GM12878 (cell line): ENCODE measurements at regions not wholly inside any gene's neighbourhood (a gene's known extent, or its start where the extent isn't known, plus 50 kb on each side); places are given as distances from the start of the nearest gene placed in this dataset.

ENCODE experiments used
- ATAC-seq: fragments of 200-7000 bp; cut with Tn5 transposase; 3 replicates; pipeline ENCODE4 v1.9.1; 2020; ENCODE audit warnings: mild to moderate bottlenecking, moderate library complexity
- BruUV-seq: library from RNA; stranded (reverse); fragments of 400-500 nt; replicated peaks from 2 replicates; lab custom pipeline; 2021; lab: Mats Ljungman, UMichigan
- CTCF ChIA-PET: fragments of 300-600 bp; sonication (Branson Sonifier 250); formaldehyde crosslinking; extraction: SDS; loops from one replicate; lab custom pipeline; 2021; ENCODE audit warnings: inconsistent platforms; lab: Yijun Ruan, JAX
- POLR2A ChIA-PET: fragments of 350-600 bp; formaldehyde crosslinking; extraction: SDS; loops from one replicate; lab custom pipeline; 2021; ENCODE audit warnings: inconsistent platforms; lab: Charles Lee
- RAD21 ChIA-PET: fragments of 300-600 bp; sonication (Branson Sonifier 250); formaldehyde crosslinking; loops from one replicate; lab custom pipeline; 2023; ENCODE audit warnings: antibody characterized with exemption; ENCODE audit not compliant: unreplicated experiment; lab: Charles Lee
- SMC1A ChIA-PET: fragments of 300-600 bp; sonication (Branson Sonifier 250); formaldehyde crosslinking; loops from one replicate; lab custom pipeline; 2023; ENCODE audit not compliant: unreplicated experiment, uncharacterized antibody; lab: Charles Lee
- DNase-seq: peaks from one replicate; pipeline ENCODE4 v3.0.0-alpha.2; 2011; ENCODE audit warnings: low read depth, low spot score
- FAIRE-seq: peaks from 3 replicates; lab custom pipeline; 2011; peaks lifted over from hg19 to GRCh38; lab: Jason Lieb, UNC
- H2AFZ ChIP-seq: 2 replicates; pipeline ENCODE4 v1.6.0; 2011; ENCODE audit warnings: low read depth, low read length, control low read depth; ENCODE audit not compliant: control insufficient read depth
- H3K27ac ChIP-seq: 2 replicates; pipeline ENCODE4 v1.5.1; 2011; ENCODE audit warnings: control low read depth; ENCODE audit not compliant: control insufficient read depth, insufficient read depth
- H3K27me3 ChIP-seq, 2 experiments: replicated peaks in 1 of 2; 2 replicates each; pipeline versions ENCODE4 v1.6.0 to v1.6.1; 2011; ENCODE audit warnings: low read length in 1 of 2; ENCODE audit not compliant: control insufficient read depth in 2 of 2, insufficient read depth in 2 of 2
- H3K36me3 ChIP-seq, 2 experiments: 2 replicates each; pipeline ENCODE4 v1.5.1; 2011; ENCODE audit warnings: low read length in 1 of 2; ENCODE audit not compliant: control insufficient read depth in 2 of 2, insufficient read depth in 2 of 2
- H3K4me1 ChIP-seq: 2 replicates; pipeline ENCODE4 v1.6.1; 2011; ENCODE audit warnings: mild to moderate bottlenecking, low read length, moderate library complexity, mixed read lengths; ENCODE audit not compliant: control insufficient read depth, insufficient read depth
- H3K4me2 ChIP-seq: 2 replicates; pipeline ENCODE4 v1.6.0; 2011; ENCODE audit warnings: control low read depth; ENCODE audit not compliant: control insufficient read depth, insufficient read depth
- H3K4me3 ChIP-seq: fragments of 200-600 bp; sonication (generic); 2 replicates; pipeline ENCODE4 v1.5.1; 2016
- H3K79me2 ChIP-seq: 2 replicates; pipeline ENCODE4 v1.6.0; 2011; ENCODE audit warnings: low read length; ENCODE audit not compliant: control insufficient read depth, insufficient read depth
- H3K9ac ChIP-seq: 2 replicates; pipeline ENCODE4 v1.8.0; 2011; ENCODE audit warnings: low read length, control low read depth, mixed read lengths; ENCODE audit not compliant: control insufficient read depth, insufficient read depth
- H3K9me3 ChIP-seq: replicated peaks from 3 replicates; pipeline ENCODE4 v1.5.1; 2011; ENCODE audit warnings: mild to moderate bottlenecking, low read length; ENCODE audit not compliant: control insufficient read depth, insufficient read depth
- H4K20me1 ChIP-seq: 2 replicates; pipeline ENCODE4 v1.6.0; 2011; ENCODE audit not compliant: control insufficient read depth, insufficient read depth
- CBX3 ChIP-seq: fragments of 200-600 bp; sonication (generic); IDR thresholded peaks from 2 replicates; pipeline ENCODE4 v1.6.1; 2016; ENCODE audit warnings: low read depth, borderline replicate concordance
- CHD2 ChIP-seq: IDR thresholded peaks from 2 replicates; pipeline ENCODE4 v1.6.1; 2011; ENCODE audit warnings: low read depth, low read length, improper control_type of control experiment, borderline replicate concordance
- E2F4 ChIP-seq: IDR thresholded peaks from 2 replicates; pipeline ENCODE4 v1.6.1; 2012; ENCODE audit warnings: low read depth, low read length, improper control_type of control experiment
- ETV6 ChIP-seq, 2 experiments: fragments of 450-650 bp in 1 of 2; IDR thresholded peaks in 1 of 2; conservative IDR thresholded peaks in 1 of 2; 2 replicates each; pipeline ENCODE4 v1.6.1; 2014; ENCODE audit warnings: antibody characterized with exemption in 1 of 2, borderline replicate concordance in 1 of 2, low read depth in 1 of 2, mild to moderate bottlenecking in 1 of 2, moderate library complexity in 1 of 2
- EZH2 ChIP-seq: IDR thresholded peaks from 2 replicates; pipeline ENCODE4 v1.6.1; 2012; ENCODE audit warnings: low read depth, mild to moderate bottlenecking, control low read depth, inconsistent platforms, low read length, borderline replicate concordance; ENCODE audit not compliant: control insufficient read depth
- GATAD2B ChIP-seq: fragments of 450-650 bp; conservative IDR thresholded peaks from 2 replicates; pipeline ENCODE4 v1.6.1; 2017; ENCODE audit warnings: low read depth, mild to moderate bottlenecking, moderate library complexity
- IKZF1 ChIP-seq: fragments of 450-650 bp; conservative IDR thresholded peaks from 2 replicates; pipeline ENCODE4 v1.6.1; 2017; ENCODE audit warnings: antibody characterized with exemption, mild to moderate bottlenecking
- KDM1A ChIP-seq: fragments of 200-600 bp; sonication (generic); IDR thresholded peaks from 2 replicates; pipeline ENCODE4 v1.6.1; 2016; ENCODE audit warnings: borderline replicate concordance
- MTA2 ChIP-seq: fragments of 450-650 bp; IDR thresholded peaks from 2 replicates; pipeline ENCODE4 v1.6.1; 2016; ENCODE audit warnings: low read depth, mild to moderate bottlenecking, moderate library complexity
- NR2C2 ChIP-seq: IDR thresholded peaks from 2 replicates; pipeline ENCODE4 v1.6.1; 2011; ENCODE audit warnings: borderline replicate concordance, low read depth; ENCODE audit not compliant: control insufficient read depth, insufficient read length
- RAD21 ChIP-seq: IDR thresholded peaks from 2 replicates; pipeline ENCODE4 v1.6.1; 2011; ENCODE audit warnings: mild to moderate bottlenecking, low read depth, low read length, moderate library complexity; ENCODE audit not compliant: insufficient read depth
- SMC3 ChIP-seq: IDR thresholded peaks from 2 replicates; pipeline ENCODE4 v1.6.1; 2011; ENCODE audit warnings: low read length, improper control_type of control experiment, borderline replicate concordance
- TBL1XR1 ChIP-seq: IDR thresholded peaks from 2 replicates; pipeline ENCODE4 v1.6.1; 2012; ENCODE audit warnings: low read depth, low read length, improper control_type of control experiment
- TCF7 ChIP-seq: IDR thresholded peaks from 2 replicates; pipeline ENCODE4 v1.6.1; 2014; ENCODE audit warnings: antibody characterized with exemption, borderline replicate concordance
- ZNF274 ChIP-seq: IDR thresholded peaks from one replicate; pipeline ENCODE4 v1.8.0; 2011; ENCODE audit not compliant: insufficient read length, insufficient read depth
- ZNF622 ChIP-seq: fragments of 450-650 bp; IDR thresholded peaks from 2 replicates; pipeline ENCODE4 v1.6.1; 2017; ENCODE audit warnings: mild to moderate bottlenecking, inconsistent platforms
- WGBS: methylation state at CpG from one replicate; pipeline ENCODE4 v1.1.6; 2016; ENCODE audit warnings: low lambda C conversion rate; ENCODE audit not compliant: insufficient replicate concordance, insufficient coverage; ENCODE audit errors: missing lambda C conversion rate; 5-methylcytosine and 5-hydroxymethylcytosine counted together
- in situ Hi-C: fragments of 300-500 bp; cut with MboI; formaldehyde crosslinking; loops from 9 replicates; pipeline ENCODE4 v1.14.3; 2018; ENCODE audit warnings: mixed read lengths
- intact Hi-C: fragments of 100-400 bp; cut with micrococcal nuclease; formaldehyde crosslinking; loops from one replicate; pipeline ENCODE4 v1.14.2; 2022; ENCODE audit not compliant: unreplicated experiment
- TF ChIP-seq, protein P1 (sequence below): IDR thresholded peaks from 2 replicates; pipeline ENCODE4 v1.6.1; 2011; ENCODE audit warnings: borderline replicate concordance, low read depth, mild to moderate bottlenecking, moderate library complexity, low read length; ENCODE audit not compliant: insufficient read depth, poor library complexity, severe bottlenecking

DNA sequence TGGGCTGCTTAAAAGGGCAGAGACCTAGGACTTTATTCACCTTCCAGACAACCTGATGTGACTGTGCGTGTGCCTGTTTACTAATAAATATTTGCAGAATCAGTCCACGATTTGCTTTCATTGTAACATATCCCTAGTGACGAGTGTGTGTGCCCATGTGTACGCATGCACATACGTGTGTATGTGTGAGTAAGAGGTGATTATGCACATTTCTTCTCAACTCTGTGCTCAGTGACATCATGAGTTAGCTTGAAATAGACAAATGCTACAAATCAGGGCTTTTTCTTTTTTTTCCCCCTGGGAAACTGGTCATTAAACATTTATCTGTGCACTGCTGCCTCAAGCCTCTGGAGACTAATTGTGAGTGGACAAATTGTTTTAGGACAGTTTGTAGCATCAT, 242.6 kb upstream of the SOX4 start:
- ATAC-seq (no peak), DNase-seq (no peak), FAIRE-seq (peak; percentile 65)
- Histone ChIP-seq H3K36me3 (no peaks in the 10 kb centered on the region), H4K20me1 (no peaks in the 10 kb centered on the region), H3K9ac (no peak overlapping the region), H3K79me2 (no peaks in the 10 kb centered on the region), H3K27ac (no peak overlapping the region), H3K4me1 (no peaks in the 10 kb centered on the region), H3K27me3 (no peaks in the 10 kb centered on the region), H3K4me3 (no peak overlapping the region), H2AFZ (no peak overlapping the region; the same call in 1 of the 2 replicates), H3K9me3 (no peaks in the 10 kb centered on the region), H3K4me2 (no peak overlapping the region)
- SMC1A ChIA-PET: no interaction called here
- CTCF ChIA-PET: no interaction called here
- no TSS peak for BruUV-seq
- 59% methylated on average over 5 of the region's 5 CpGs for WGBS
- RAD21 ChIA-PET: no interaction called here
- no peak for TF ChIP-seq IKZF1
- TF ChIP-seq, protein P1, sequence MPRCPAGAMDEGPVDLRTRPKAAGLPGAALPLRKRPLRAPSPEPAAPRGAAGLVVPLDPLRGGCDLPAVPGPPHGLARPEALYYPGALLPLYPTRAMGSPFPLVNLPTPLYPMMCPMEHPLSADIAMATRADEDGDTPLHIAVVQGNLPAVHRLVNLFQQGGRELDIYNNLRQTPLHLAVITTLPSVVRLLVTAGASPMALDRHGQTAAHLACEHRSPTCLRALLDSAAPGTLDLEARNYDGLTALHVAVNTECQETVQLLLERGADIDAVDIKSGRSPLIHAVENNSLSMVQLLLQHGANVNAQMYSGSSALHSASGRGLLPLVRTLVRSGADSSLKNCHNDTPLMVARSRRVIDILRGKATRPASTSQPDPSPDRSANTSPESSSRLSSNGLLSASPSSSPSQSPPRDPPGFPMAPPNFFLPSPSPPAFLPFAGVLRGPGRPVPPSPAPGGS: peak; percentile 64
- no peak for TF ChIP-seq GATAD2B
- TF ChIP-seq ZNF622: no peak
- in situ Hi-C loops: no loop called here
- intact Hi-C loops: no loop called here
- POLR2A ChIA-PET: no interaction called here

- Histone ChIP-seq H3K4me1 (no peaks in the 10 kb centered on the region), H3K79me2 (no peaks in the 10 kb centered on the region), H4K20me1 (no peaks in the 10 kb centered on the region), H3K4me3 (no peak overlapping the region), H3K27ac (no peak overlapping the region), H3K4me2 (no peak overlapping the region), H3K36me3 (no peaks in the 10 kb centered on the region), H3K9me3 (no peaks in the 10 kb centered on the region; the same call in 2 of the 3 replicates), H3K27me3 (no peaks in the 10 kb centered on the region), H2AFZ (no peak overlapping the region), H3K9ac (no peak overlapping the region)
- ChIA-PET POLR2A (no interaction called here), RAD21 (no interaction called here), CTCF (interaction anchor here (0.6 kb wide), 1 partner anchor 256 kb away, joined by 3 read pairs; no protein-coding TSS in a partner anchor), SMC1A (interaction anchor here (0.6 to 1.3 kb wide), 2 partner anchors 225 to 475 kb away, joined by 3 read pairs; no protein-coding TSS in a partner anchor)
- FAIRE-seq: no peak
- no peak for ATAC-seq
- in situ Hi-C loops: no loop called here
- DNase-seq: no peak
- WGBS: 22% methylated on average over 2 of the region's 2 CpGs
- TF ChIP-seq NR2C2 (no peak), KDM1A (no peak), TBL1XR1 (no peak), ZNF274 (no peak), MTA2 (no peak), CBX3 (no peak), CHD2 (no peak), EZH2 (no peak), RAD21 (no peak), ETV6 (conservative IDR thresholded peaks at IDR 0.05 in 1 of 2, IDR thresholded peaks at IDR 0.05 in 1 of 2; ENCODE audit: borderline replicate concordance in 1 of 2, low read depth in 1 of 2) (no peak), SMC3 (no peak), TCF7 (no peak), E2F4 (no peak)
- BruUV-seq: no TSS peak
- intact Hi-C loops: no loop called here
Measured at GRCh38 chr6:21352131-21352530, 241.4 kb upstream of the SOX4 start.
